SK-N-SH (cell line): ENCODE measurements at regions not wholly inside any gene's neighbourhood (a gene's known extent, or its start where the extent isn't known, plus 50 kb on each side); places are given as distances from the start of the nearest gene placed in this dataset.

Experiments
- CTCF ChIA-PET: fragments of 300-600, 350-600 bp; formaldehyde crosslinking; extraction: SDS; loops from one replicate; lab custom pipeline; 2021; lab: Yijun Ruan, JAX
- POLR2A ChIA-PET: fragments of 350-600 bp; sonication (Branson Sonifier 250); formaldehyde crosslinking; extraction: SDS; loops from one replicate; lab custom pipeline; 2020; ENCODE audit warnings: antibody characterized with exemption, inconsistent platforms; lab: Yijun Ruan, JAX
- DNase-seq: peaks from one replicate; pipeline ENCODE4 v3.0.0; 2012
- H2AFZ ChIP-seq: fragments of 200-600 bp; sonication (generic); 2 replicates; pipeline ENCODE4 v1.8.1; 2016; ENCODE audit warnings: antibody characterized with exemption, mild to moderate bottlenecking, low read depth
- H3F3A ChIP-seq: fragments of 200-600 bp; sonication (generic); replicated peaks from 2 replicates; pipeline ENCODE3; 2016; ENCODE audit warnings: antibody characterized with exemption, mild to moderate bottlenecking; ENCODE audit not compliant: insufficient read depth
- H3K27ac ChIP-seq, 2 experiments: fragments of 200-500 bp in 1 of 2; fragments of 200-600 bp in 1 of 2; sonication (Bioruptor generic) in 1 of 2; sonication (generic), shearing (Covaris generic) in 1 of 2; 2 replicates each; pipeline versions ENCODE4 v1.5.1 to v1.6.1; 2014 to 2016; ENCODE audit warnings: low read depth in 2 of 2, inconsistent platforms in 1 of 2, low read length in 1 of 2, mild to moderate bottlenecking in 1 of 2, mixed read lengths in 1 of 2
- H3K27me3 ChIP-seq: fragments of 200-600 bp; sonication (generic), shearing (Covaris generic); 2 replicates; pipeline ENCODE4 v1.6.1; 2016; ENCODE audit warnings: mixed run types; ENCODE audit not compliant: insufficient read depth
- H3K36me3 ChIP-seq, 2 experiments: fragments of 200-500 bp in 1 of 2; fragments of 200-600 bp in 1 of 2; sonication (Bioruptor generic) in 1 of 2; sonication (generic) in 1 of 2; replicated peaks in 1 of 2; 2 replicates each; pipeline versions ENCODE3 to v1.5.1; 2014 to 2016; ENCODE audit warnings: low read length in 1 of 2, mild to moderate bottlenecking in 1 of 2; ENCODE audit not compliant: insufficient read depth in 2 of 2, control insufficient read depth in 1 of 2
- H3K4me1 ChIP-seq, 2 experiments: fragments of 200-500 bp in 1 of 2; fragments of 200-600 bp in 1 of 2; sonication (Bioruptor generic) in 1 of 2; sonication (generic), shearing (Covaris generic) in 1 of 2; 2 replicates each; pipeline versions ENCODE4 v1.5.1 to v1.6.1; 2014 to 2016; ENCODE audit warnings: low read depth in 1 of 2, low read length in 1 of 2, mixed run types in 1 of 2; ENCODE audit not compliant: insufficient read depth in 2 of 2, control insufficient read depth in 1 of 2
- H3K4me2 ChIP-seq: fragments of 200-600 bp; sonication (generic), shearing (Covaris generic); 2 replicates; pipeline ENCODE4 v1.6.1; 2017; ENCODE audit warnings: mixed run types
- H3K4me3 ChIP-seq, 2 experiments: fragments of 200-500 bp in 1 of 2; fragments of 200-600 bp in 1 of 2; sonication (Bioruptor generic) in 1 of 2; sonication (generic), shearing (Covaris generic) in 1 of 2; 2 replicates each; pipeline versions ENCODE4 v1.5.1 to v1.8.1; 2014 to 2016; ENCODE audit warnings: low read depth in 2 of 2, inconsistent platforms in 1 of 2, low read length in 1 of 2, mild to moderate bottlenecking in 1 of 2, mixed read lengths in 1 of 2, moderate library complexity in 1 of 2
- H3K79me2 ChIP-seq: fragments of 200-600 bp; sonication (generic); 2 replicates; pipeline ENCODE4 v1.8.1; 2017; ENCODE audit warnings: mild to moderate bottlenecking; ENCODE audit not compliant: insufficient read depth
- H3K9ac ChIP-seq: fragments of 200-600 bp; sonication (generic); 2 replicates; pipeline ENCODE4 v1.6.1; 2017; ENCODE audit warnings: mixed run types
- H3K9me2 ChIP-seq: fragments of 200-600 bp; sonication (generic); 2 replicates; pipeline ENCODE4 v1.6.1; 2017; ENCODE audit warnings: mixed run types
- H3K9me3 ChIP-seq: fragments of 200-600 bp; sonication (generic); 2 replicates; pipeline ENCODE4 v1.6.1; 2017; ENCODE audit warnings: mixed run types, mild to moderate bottlenecking, moderate library complexity
- H4K20me1 ChIP-seq: fragments of 200-600 bp; sonication (generic); 2 replicates; pipeline ENCODE4 v1.6.1; 2017; ENCODE audit warnings: mild to moderate bottlenecking, mixed run types; ENCODE audit not compliant: insufficient read depth
- CHD2 ChIP-seq: fragments of 150-350 bp; IDR thresholded peaks from 2 replicates; pipeline ENCODE4 v1.6.1; 2018; ENCODE audit warnings: low read length; ENCODE audit not compliant: partially characterized antibody
- CTCF ChIP-seq: fragments of 200-600 bp; sonication (generic); IDR thresholded peaks from 2 replicates; pipeline ENCODE4 v1.6.1; 2017; ENCODE audit warnings: antibody characterized with exemption, mild to moderate bottlenecking, moderate library complexity
- ELF1 ChIP-seq: IDR thresholded peaks from 2 replicates; pipeline ENCODE4 v1.4.0; 2012
- EP300 ChIP-seq, 2 experiments: IDR thresholded peaks; 2 replicates each; pipeline versions ENCODE4 v1.4.0 to v1.6.1; 2012; ENCODE audit warnings: borderline replicate concordance in 1 of 2, low read depth in 1 of 2, low read length in 1 of 2
- EZH2phosphoT487 ChIP-seq: fragments of 200-600 bp; sonication (generic); IDR thresholded peaks from 2 replicates; pipeline ENCODE4 v1.6.1; 2017; ENCODE audit warnings: low read depth, mixed run types, mild to moderate bottlenecking, antibody characterized with exemption, moderate library complexity, borderline replicate concordance
- FOXM1 ChIP-seq: IDR thresholded peaks from 2 replicates; pipeline ENCODE4 v1.4.0; 2012; ENCODE audit warnings: low read depth, mild to moderate bottlenecking
- GATA2 ChIP-seq: sonication (generic); formaldehyde crosslinking; IDR thresholded peaks from 2 replicates; pipeline ENCODE4 v1.5.0; 2020; ENCODE audit warnings: mild to moderate bottlenecking, missing genetic modification reagents
- JUND ChIP-seq: IDR thresholded peaks from 2 replicates; pipeline ENCODE4 v1.4.0; 2012
- MXI1 ChIP-seq: IDR thresholded peaks from 2 replicates; pipeline ENCODE4 v1.6.1; 2012; ENCODE audit warnings: mild to moderate bottlenecking, low read depth, low read length, improper control_type of control experiment
- PBX3 ChIP-seq: IDR thresholded peaks from 2 replicates; pipeline ENCODE4; 2012
- POLR2AphosphoS5 ChIP-seq: IDR thresholded peaks from 2 replicates; pipeline ENCODE4 v1.6.1; 2012; ENCODE audit warnings: low read depth, low read length
- RAD21 ChIP-seq: IDR thresholded peaks from 2 replicates; pipeline ENCODE4 v1.6.1; 2012; ENCODE audit warnings: mild to moderate bottlenecking, low read length
- REST ChIP-seq: IDR thresholded peaks from 2 replicates; pipeline ENCODE4 v1.6.1; 2012; ENCODE audit warnings: mild to moderate bottlenecking, low read depth, low read length, moderate library complexity
- RFX5 ChIP-seq: IDR thresholded peaks from 2 replicates; pipeline ENCODE4 v1.6.1; 2012; ENCODE audit warnings: mild to moderate bottlenecking, improper control_type of control experiment, low read length
- SMC3 ChIP-seq: IDR thresholded peaks from 2 replicates; pipeline ENCODE4 v1.6.1; 2012; ENCODE audit warnings: low read depth, low read length, improper control_type of control experiment
- TCF12 ChIP-seq: IDR thresholded peaks from 2 replicates; pipeline ENCODE4 v1.4.0; 2012
- TEAD4 ChIP-seq: IDR thresholded peaks from 2 replicates; pipeline ENCODE4 v1.4.0; 2012; ENCODE audit warnings: mild to moderate bottlenecking, borderline replicate concordance; ENCODE audit not compliant: insufficient read depth
- YY1 ChIP-seq: IDR thresholded peaks from 2 replicates; pipeline ENCODE4 v1.4.0; 2012; ENCODE audit warnings: low read depth, mild to moderate bottlenecking
- WGBS: methylation state at CpG from one replicate; pipeline ENCODE4 v1.1.6; 2017; ENCODE audit warnings: low lambda C conversion rate; 5-methylcytosine and 5-hydroxymethylcytosine counted together
- TF ChIP-seq, protein P1 (sequence below): IDR thresholded peaks from 2 replicates; pipeline ENCODE4 v1.4.0; 2012; ENCODE audit warnings: low read depth, borderline replicate concordance
- TF ChIP-seq, protein P2 (sequence below): fragments of 150-350 bp; IDR thresholded peaks from 2 replicates; pipeline ENCODE4 v1.6.1; 2017; ENCODE audit warnings: antibody characterized with exemption, low read length, low read depth, borderline replicate concordance

GRCh38 chr18:38883111-38883510 lies 1317.5 kb upstream of the CELF4 start:
- Histone ChIP-seq H2AFZ (no peak overlapping the region), H3K9me2 (no peaks in the 10 kb centered on the region), H3K36me3 (no peaks in the 10 kb centered on the region), H3K4me2 (no peak overlapping the region), H3K9me3 (peaks cover 9% of the 10 kb centered on the region; the same call in 1 of the 2 replicates), H3K4me1 (no peaks in the 10 kb centered on the region), H3K27me3 (no peaks in the 10 kb centered on the region), H4K20me1 (no peaks in the 10 kb centered on the region), H3K9ac (no peak overlapping the region), H3K79me2 (no peaks in the 10 kb centered on the region), H3K27ac (no peak overlapping the region), H3F3A (no peaks in the 10 kb centered on the region), H3K4me3 (no peak overlapping the region)
- ChIA-PET POLR2A (no interaction called here), CTCF (no interaction called here)
- no peak for TF ChIP-seq TEAD4
- TF ChIP-seq, protein P1, sequence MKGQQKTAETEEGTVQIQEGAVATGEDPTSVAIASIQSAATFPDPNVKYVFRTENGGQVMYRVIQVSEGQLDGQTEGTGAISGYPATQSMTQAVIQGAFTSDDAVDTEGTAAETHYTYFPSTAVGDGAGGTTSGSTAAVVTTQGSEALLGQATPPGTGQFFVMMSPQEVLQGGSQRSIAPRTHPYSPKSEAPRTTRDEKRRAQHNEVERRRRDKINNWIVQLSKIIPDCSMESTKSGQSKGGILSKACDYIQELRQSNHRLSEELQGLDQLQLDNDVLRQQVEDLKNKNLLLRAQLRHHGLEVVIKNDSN: no peak
- TF ChIP-seq ELF1: no peak
- no peak for TF ChIP-seq TCF12
- no peak for TF ChIP-seq PBX3
- no peak for TF ChIP-seq POLR2AphosphoS5
- TF ChIP-seq JUND: no peak
- DNase-seq: no peak
- 29% methylated on average over 4 of the region's 4 CpGs for WGBS

GRCh38 chr18:38879871-38880270 lies 1314.3 kb upstream of the CELF4 start:
- 11% methylated on average over 1 of the region's 1 CpG for WGBS

More at GRCh38 chr18:38879871-38880270, 1314.3 kb upstream of the CELF4 start:
- H3K9me3 ChIP-seq: peaks cover 9% of the 10 kb centered on the region; the same call in 1 of the 2 replicates
- H3K27me3 ChIP-seq: no peaks in the 10 kb centered on the region
- no peak overlapping the region for H3K4me2 ChIP-seq
- H3K9me2 ChIP-seq: no peaks in the 10 kb centered on the region
- ChIA-PET CTCF (no interaction called here), POLR2A (no interaction called here)
- no peak overlapping the region for H3K4me3 ChIP-seq
- no peaks in the 10 kb centered on the region for H3K4me1 ChIP-seq
- DNase-seq: no peak
- no peak overlapping the region for H2AFZ ChIP-seq
- H4K20me1 ChIP-seq: no peaks in the 10 kb centered on the region
- TF ChIP-seq CHD2 (no peak), EP300 (IDR thresholded peaks at IDR 0.05; ENCODE audit: borderline replicate concordance in 1 of 2, low read depth in 1 of 2, low read length in 1 of 2) (no peak), RAD21 (no peak), TEAD4 (no peak), MXI1 (no peak), CTCF (no peak), TCF12 (no peak), REST (no peak), EZH2phosphoT487 (no peak), SMC3 (no peak), POLR2AphosphoS5 (no peak), GATA2 (CRISPR knock-in tag) (no peak), YY1 (no peak), FOXM1 (no peak), RFX5 (no peak)
- TF ChIP-seq, protein P2, sequence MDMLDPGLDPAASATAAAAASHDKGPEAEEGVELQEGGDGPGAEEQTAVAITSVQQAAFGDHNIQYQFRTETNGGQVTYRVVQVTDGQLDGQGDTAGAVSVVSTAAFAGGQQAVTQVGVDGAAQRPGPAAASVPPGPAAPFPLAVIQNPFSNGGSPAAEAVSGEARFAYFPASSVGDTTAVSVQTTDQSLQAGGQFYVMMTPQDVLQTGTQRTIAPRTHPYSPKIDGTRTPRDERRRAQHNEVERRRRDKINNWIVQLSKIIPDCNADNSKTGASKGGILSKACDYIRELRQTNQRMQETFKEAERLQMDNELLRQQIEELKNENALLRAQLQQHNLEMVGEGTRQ: no peak
- TF ChIP-seq, protein P1: no peak
- H3K79me2 ChIP-seq: no peaks in the 10 kb centered on the region
- H3K27ac ChIP-seq: no peak overlapping the region
- H3F3A ChIP-seq: no peaks in the 10 kb centered on the region
- H3K36me3 ChIP-seq: no peaks in the 10 kb centered on the region
- H3K9ac ChIP-seq: no peak overlapping the region
